ENCODE measurements at regions not wholly inside any gene's neighbourhood (a gene's known extent, or its start where the extent isn't known, plus 50 kb on each side); places are given as distances from the start of the nearest gene placed in this dataset.

GRCh38 chr9:3732077-3733038, 206.6 kb upstream of the RFX3 start:
- TF ChIP-seq CTCF (IDR thresholded peaks at IDR 0.05; ENCODE audit: control extremely low read depth, extremely low read depth, low read depth, missing control alignments), result peak; percentile 39
- ChIA-PET CTCF (interaction anchor here (0.6 to 4.9 kb wide), 17 partner anchors 9 to 643 kb away, joined by 3 to 28 read pairs (median 5); no protein-coding TSS in a partner anchor), POLR2A (no interaction called here)
- peak; percentile 68 for DNase-seq (ENCODE audit: extremely low spot score)

- POLR2A ChIA-PET, result no interaction called here
- CTCF ChIA-PET, result interaction anchor here (4.9 kb wide), 1 partner anchor 388 kb away, joined by 28 read pairs; no protein-coding TSS in a partner anchor
- peak; percentile 24 for DNase-seq (ENCODE audit: extremely low spot score)
- TF ChIP-seq CTCF (IDR thresholded peaks at IDR 0.05; ENCODE audit: control extremely low read depth, extremely low read depth, low read depth, missing control alignments), result no peak
Measured at GRCh38 chr9:3730511-3730922, 204.7 kb upstream of the RFX3 start.

GRCh38 chr9:3721096-3721495, 195.3 kb upstream of the RFX3 start:
- TF ChIP-seq CTCF (IDR thresholded peaks at IDR 0.05; ENCODE audit: control extremely low read depth, extremely low read depth, low read depth, missing control alignments), result no peak
- ChIA-PET POLR2A (no interaction called here), CTCF (interaction anchor here (0.9 to 1.7 kb wide), 7 partner anchors 8 to 508 kb away, joined by 3 to 8 read pairs (median 3); no protein-coding TSS in a partner anchor)
- DNase-seq (ENCODE audit: extremely low spot score), result no peak

GRCh38 chr9:3719286-3719685, 193.5 kb upstream of the RFX3 start:
- POLR2A ChIA-PET, result no interaction called here
- TF ChIP-seq CTCF (IDR thresholded peaks at IDR 0.05; ENCODE audit: control extremely low read depth, extremely low read depth, low read depth, missing control alignments), result no peak

GRCh38 chr9:3716415-3716814, 190.6 kb upstream of the RFX3 start:
- POLR2A ChIA-PET, result no interaction called here
- CTCF ChIA-PET, result no interaction called here
- DNase-seq (ENCODE audit: extremely low spot score), result no peak
- TF ChIP-seq CTCF (IDR thresholded peaks at IDR 0.05; ENCODE audit: control extremely low read depth, extremely low read depth, low read depth, missing control alignments), result no peak

More at GRCh38 chr9:3719286-3719685, 193.5 kb upstream of the RFX3 start:
- DNase-seq (ENCODE audit: extremely low spot score), result no peak
- CTCF ChIA-PET, result no interaction called here

GRCh38 chr9:3708751-3709150, 182.9 kb upstream of the RFX3 start:
- no peak for DNase-seq (ENCODE audit: extremely low spot score)
- POLR2A ChIA-PET, result no interaction called here
- TF ChIP-seq CTCF (IDR thresholded peaks at IDR 0.05; ENCODE audit: control extremely low read depth, extremely low read depth, low read depth, missing control alignments), result no peak
- CTCF ChIA-PET, result no interaction called here

All from GM10248 (cell line).